ENCODE measurements at regions not wholly inside any gene's neighbourhood (a gene's known extent, or its start where the extent isn't known, plus 50 kb on each side); places are given as distances from the start of the nearest gene placed in this dataset.

DNA sequence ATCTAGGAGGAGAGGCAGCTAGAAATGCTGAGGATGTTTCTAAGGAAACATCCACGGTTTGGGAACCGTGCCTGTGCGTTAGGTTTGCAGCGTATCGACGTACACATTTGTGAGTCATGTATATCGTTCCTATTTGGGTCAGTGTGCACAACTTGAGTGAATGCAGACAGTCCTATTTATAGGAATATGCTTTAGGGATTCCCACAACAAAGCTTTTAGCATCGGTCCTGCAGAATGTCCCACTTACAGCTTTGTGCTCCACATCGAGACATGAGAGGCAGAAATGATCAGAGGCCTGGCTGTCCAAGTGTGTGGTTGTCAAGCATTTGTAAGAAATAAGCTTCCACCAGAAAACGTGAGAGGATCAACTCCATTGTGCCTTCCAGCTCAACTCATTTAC lies 1282.7 kb upstream of the WWC1 start:
- TF ChIP-seq, protein P1, sequence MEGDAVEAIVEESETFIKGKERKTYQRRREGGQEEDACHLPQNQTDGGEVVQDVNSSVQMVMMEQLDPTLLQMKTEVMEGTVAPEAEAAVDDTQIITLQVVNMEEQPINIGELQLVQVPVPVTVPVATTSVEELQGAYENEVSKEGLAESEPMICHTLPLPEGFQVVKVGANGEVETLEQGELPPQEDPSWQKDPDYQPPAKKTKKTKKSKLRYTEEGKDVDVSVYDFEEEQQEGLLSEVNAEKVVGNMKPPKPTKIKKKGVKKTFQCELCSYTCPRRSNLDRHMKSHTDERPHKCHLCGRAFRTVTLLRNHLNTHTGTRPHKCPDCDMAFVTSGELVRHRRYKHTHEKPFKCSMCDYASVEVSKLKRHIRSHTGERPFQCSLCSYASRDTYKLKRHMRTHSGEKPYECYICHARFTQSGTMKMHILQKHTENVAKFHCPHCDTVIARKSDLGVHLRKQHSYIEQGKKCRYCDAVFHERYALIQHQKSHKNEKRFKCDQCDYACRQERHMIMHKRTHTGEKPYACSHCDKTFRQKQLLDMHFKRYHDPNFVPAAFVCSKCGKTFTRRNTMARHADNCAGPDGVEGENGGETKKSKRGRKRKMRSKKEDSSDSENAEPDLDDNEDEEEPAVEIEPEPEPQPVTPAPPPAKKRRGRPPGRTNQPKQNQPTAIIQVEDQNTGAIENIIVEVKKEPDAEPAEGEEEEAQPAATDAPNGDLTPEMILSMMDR (IDR thresholded peaks at IDR 0.05), result no peak

DNA sequence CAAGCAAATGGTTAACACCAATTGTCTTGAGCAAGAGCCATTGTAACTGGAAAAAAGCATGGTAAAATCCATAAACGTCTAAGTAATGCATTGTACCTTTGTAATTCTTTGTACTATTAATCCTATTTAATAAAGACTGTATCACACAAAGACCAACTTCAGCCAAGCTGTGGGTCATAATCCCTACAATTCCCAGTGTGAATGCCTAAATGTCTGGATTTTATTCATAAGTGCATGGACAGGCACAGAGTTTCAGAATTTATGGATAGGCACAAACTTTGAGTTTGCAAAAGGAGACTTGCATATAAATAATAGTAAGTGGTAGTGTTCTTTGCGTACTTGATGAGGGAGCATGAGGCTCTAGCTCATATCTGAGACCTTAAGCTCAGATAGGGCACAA lies 1280.2 kb upstream of the WWC1 start:
- TF ChIP-seq, protein P1 (IDR thresholded peaks at IDR 0.05), result no peak

DNA sequence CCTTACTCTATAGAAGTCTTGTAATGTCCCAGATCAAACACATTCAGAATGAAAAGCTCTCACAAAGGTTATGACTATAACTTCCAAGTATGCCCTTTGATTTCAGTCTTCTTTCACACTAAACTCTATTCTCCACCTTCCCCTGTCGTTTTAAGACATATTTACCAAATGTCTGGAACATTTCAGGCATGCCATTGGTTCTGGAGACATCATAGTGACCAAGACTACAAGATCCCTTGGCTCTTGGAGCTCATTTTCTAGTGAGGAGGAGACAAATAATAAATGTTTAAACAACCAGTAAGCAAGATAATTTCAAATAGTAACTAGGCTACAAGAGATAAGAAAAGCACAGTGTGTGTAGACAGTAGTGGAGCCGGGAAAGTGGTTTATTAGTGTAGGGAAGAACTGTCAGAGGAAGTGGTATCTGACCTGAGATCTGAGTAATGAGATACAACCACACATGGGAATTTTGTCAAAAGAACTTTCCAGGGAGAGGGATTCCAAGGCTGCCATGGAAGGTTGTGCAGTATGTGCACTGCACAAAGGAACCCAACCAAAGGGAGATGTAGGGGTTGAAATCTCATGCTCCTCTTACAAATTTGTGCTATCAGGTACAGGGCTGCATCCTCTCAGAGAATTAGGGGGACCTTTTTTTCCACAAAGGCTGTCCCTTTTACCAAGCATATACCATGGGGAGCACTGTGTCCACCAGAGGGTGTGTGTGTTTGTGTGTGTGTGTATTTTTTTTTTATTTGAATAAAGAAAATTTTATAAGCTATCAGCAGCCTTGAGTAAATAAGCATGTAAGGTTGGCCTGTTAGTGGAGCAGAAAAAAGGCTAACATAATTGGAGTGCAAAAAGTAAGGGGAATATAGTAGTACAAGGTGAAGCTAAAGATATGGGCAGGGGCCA lies 1279.1 kb upstream of the WWC1 start:
- TF ChIP-seq, protein P1 (IDR thresholded peaks at IDR 0.05), result peak; percentile 51; the same call in 1 of the 2 replicates

DNA sequence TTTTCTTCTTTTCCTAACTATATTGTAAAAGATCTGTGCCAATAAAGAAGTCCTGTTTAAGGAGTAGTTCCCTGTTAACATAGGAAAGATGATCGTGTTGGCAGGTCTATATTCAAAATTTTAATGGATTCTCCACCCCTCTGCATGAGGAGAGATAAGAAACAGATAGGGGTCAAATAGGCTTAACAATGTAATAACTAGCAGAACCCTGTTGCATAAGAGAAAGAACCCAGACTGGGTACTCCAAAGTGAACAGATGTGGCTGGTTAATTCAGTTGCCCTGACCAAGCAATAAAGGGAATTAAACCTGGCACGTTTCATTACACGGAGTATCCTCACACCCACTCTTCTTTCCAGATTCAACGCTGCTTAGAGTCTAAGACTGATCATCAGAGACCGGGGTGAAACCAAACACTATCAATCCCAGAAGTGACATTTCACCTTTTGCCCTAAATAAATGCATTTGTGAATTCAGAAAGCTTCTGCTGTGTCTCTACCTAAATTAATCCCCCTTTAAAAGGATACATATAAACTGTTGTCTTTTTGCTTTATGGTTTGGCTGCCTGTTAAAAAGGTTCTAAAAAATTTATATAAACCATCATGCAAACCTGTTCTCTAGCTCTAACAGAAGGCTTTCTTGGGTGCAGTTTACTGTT lies 1276.9 kb upstream of the WWC1 start:
- TF ChIP-seq, protein P1 (IDR thresholded peaks at IDR 0.05), result no peak

DNA sequence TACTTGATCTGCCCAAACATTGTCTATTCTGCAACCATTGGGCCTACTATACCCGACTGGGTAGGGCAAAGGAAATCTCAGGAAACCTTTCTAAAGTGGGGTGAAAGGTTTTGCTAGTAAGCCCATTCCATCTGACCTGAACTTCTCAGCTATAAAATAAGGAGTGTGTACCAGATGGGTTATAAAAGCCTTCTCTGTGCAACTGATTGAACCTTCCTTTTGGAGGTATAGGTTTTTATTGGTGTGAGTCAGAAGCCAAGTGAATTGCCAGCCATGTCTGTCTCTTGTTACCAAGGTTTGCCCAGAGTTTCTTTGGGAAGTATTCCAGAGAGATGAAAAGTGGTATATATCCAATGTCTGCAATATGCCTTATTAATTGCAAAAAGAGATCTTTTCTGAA lies 1271.0 kb upstream of the WWC1 start:
- TF ChIP-seq, protein P1 (IDR thresholded peaks at IDR 0.05), result no peak

DNA sequence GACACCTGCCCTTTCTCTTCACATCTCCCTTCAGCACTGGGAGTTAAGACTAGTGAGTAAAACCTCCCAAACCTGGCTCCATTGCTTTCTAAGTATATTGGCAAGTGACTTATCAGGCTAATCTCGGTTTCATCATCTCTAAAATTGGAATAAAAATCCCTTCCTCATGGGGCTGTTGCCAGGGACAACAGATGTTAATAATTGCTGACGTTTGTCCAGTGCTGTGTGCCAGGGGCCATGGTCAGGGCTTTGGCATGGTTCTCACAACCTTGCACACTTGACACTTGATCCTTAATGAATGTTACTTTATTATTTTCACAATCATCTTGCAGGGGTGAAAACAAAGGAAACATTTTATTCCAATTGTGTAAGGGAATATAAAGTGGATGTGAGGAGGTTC lies 1262.0 kb upstream of the WWC1 start:
- TF ChIP-seq, protein P1 (IDR thresholded peaks at IDR 0.05), result no peak

DNA sequence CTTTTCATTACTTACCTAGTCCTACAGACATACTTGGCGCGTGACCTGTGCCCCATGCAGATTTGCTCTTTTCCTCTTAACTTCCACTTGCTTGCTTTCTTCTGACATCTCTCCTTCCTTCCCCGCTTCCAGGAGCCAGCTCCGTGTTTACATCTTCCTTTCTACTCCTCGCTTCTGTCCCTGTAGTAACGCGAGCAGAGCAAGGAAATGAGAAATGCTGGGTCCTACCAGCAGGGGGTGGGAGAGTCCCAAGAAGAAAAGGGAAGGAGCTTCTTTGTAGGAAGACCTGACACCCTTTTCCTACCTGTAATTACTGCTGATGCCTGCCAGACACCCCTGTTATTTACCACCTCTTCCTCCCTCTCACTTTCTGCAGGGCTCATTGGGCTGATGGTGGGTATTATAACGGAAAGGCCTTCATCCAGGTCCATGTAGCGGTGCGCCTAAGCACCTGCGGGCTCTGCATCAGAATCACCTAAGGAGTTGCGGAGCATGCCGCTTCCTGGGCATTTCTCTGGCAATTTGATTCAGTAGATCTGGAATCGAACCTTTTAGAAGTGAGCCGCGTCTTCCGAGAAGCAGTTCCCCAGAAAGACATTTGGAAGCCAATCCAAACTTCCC lies 1260.8 kb upstream of the WWC1 start:
- TF ChIP-seq, protein P1 (IDR thresholded peaks at IDR 0.05), result peak; percentile 43; the same call in 1 of the 2 replicates

All from LNCAP (cell line).